Breast epithelium (tissue), 4 donors: ENCODE measurements at regions not wholly inside any gene's neighbourhood (a gene's known extent, or its start where the extent isn't known, plus 50 kb on each side); places are given as distances from the start of the nearest gene placed in this dataset.
"Not testable (repeated sequence)": the region's sequence is repeated elsewhere in the genome, so short reads cannot be mapped to it uniquely, and the experiment has no call there.

ENCODE experiments used
- DNase-seq, 2 donors: peaks; one replicate each; pipeline ENCODE4 v3.0.0-alpha.2; 2019; ENCODE audit warnings: low spot score in 2 of 2
- H3K27ac ChIP-seq, 2 donors: fragments of 200-600 bp; sonication (generic) in 1 of 2; one replicate each; pipeline ENCODE4 v1.5.1; 2016 to 2019; ENCODE audit warnings: mild to moderate bottlenecking in 1 of 2
- H3K27me3 ChIP-seq, 2 donors: fragments of 200-600 bp; sonication (generic) in 1 of 2; one replicate each; pipeline versions ENCODE4 v1.5.1 to v1.6.0; 2017 to 2019; ENCODE audit warnings: control low read depth in 1 of 2, mild to moderate bottlenecking in 1 of 2
- H3K36me3 ChIP-seq: fragments of 200-600 bp; one replicate; pipeline ENCODE4 v1.5.1; 2019
- H3K4me1 ChIP-seq, 2 donors: fragments of 200-600 bp; sonication (generic); one replicate each; pipeline ENCODE4 v1.5.1; 2016 to 2019; ENCODE audit warnings: control low read depth in 1 of 2
- H3K4me3 ChIP-seq, 3 donors: fragments of 200-600 bp; sonication (generic); 1 replicate in 2 of 3; 2 replicates in 1 of 3; pipeline ENCODE4 v1.5.1; 2016 to 2019; ENCODE audit warnings: mild to moderate bottlenecking in 3 of 3, moderate library complexity in 2 of 3
- H3K9me3 ChIP-seq, 2 donors: fragments of 200-600 bp; sonication (generic) in 1 of 2; one replicate each; pipeline ENCODE4 v1.5.1; 2016 to 2019; ENCODE audit warnings: control low read depth in 1 of 2
- CTCF ChIP-seq, 3 donors: fragments of 450-650 bp; IDR thresholded peaks; one replicate each; pipeline ENCODE4 v1.5.1; 2016 to 2017; ENCODE audit warnings: antibody characterized with exemption in 3 of 3, mild to moderate bottlenecking in 3 of 3, moderate library complexity in 3 of 3
- POLR2A ChIP-seq: fragments of 450-650 bp; IDR thresholded peaks from one replicate; pipeline ENCODE4 v1.6.1; 2016; ENCODE audit warnings: antibody characterized with exemption, mild to moderate bottlenecking, moderate library complexity
- POLR2AphosphoS5 ChIP-seq, 3 donors: sonication (generic); formaldehyde crosslinking; IDR thresholded peaks; one replicate each; pipeline ENCODE4 v1.6.1; 2017; ENCODE audit warnings: antibody characterized with exemption in 3 of 3
- intact Hi-C: fragments of 100-400 bp; cut with DNase I; formaldehyde crosslinking; loops from one replicate; pipeline ENCODE4 v1.15.1; 2023; ENCODE audit warnings: low total_unique reads

GRCh38 chr21:35559128-35559828 lies 501.0 kb downstream of the SETD4 start:
- H3K4me3 ChIP-seq, result no peak overlapping the region
- H3K9me3 ChIP-seq, result no peaks in the 10 kb centered on the region
- no peak overlapping the region for H3K27ac ChIP-seq
- DNase-seq, result no peak
- H3K36me3 ChIP-seq, result no peaks in the 10 kb centered on the region
- TF ChIP-seq POLR2AphosphoS5 (IDR thresholded peaks at IDR 0.05) (no peak), CTCF (IDR thresholded peaks at IDR 0.05) (no peak), POLR2A (no peak)
- H3K27me3 ChIP-seq, result no peaks in the 10 kb centered on the region
- no peaks in the 10 kb centered on the region for H3K4me1 ChIP-seq
- intact Hi-C loops, result no loop called here

- H3K9me3 ChIP-seq, result no peaks in the 10 kb centered on the region
- intact Hi-C loops, result no loop called here
- no peak for TF ChIP-seq POLR2AphosphoS5 (IDR thresholded peaks at IDR 0.05)
- no peak for TF ChIP-seq POLR2A
- TF ChIP-seq CTCF (IDR thresholded peaks at IDR 0.05), result no peak
- no peaks in the 10 kb centered on the region for H3K27me3 ChIP-seq
- no peaks in the 10 kb centered on the region for H3K4me1 ChIP-seq
- no peak overlapping the region for H3K4me3 ChIP-seq
- no peak overlapping the region for H3K27ac ChIP-seq
- no peak for DNase-seq
- no peaks in the 10 kb centered on the region for H3K36me3 ChIP-seq
Observed at GRCh38 chr21:35556536-35556935, 503.8 kb downstream of the SETD4 start.

- DNase-seq, H3K27me3 ChIP-seq, H3K36me3 ChIP-seq, H3K27ac ChIP-seq, H3K4me3 ChIP-seq, H3K4me1 ChIP-seq, H3K9me3 ChIP-seq, intact Hi-C loops: not testable (repeated sequence)
Observed at GRCh38 chr21:35552483-35552882, 503.4 kb upstream of the RUNX1 start.

GRCh38 chr21:35548904-35549615 lies 500.0 kb upstream of the RUNX1 start:
- H3K36me3 ChIP-seq, result no peaks in the 10 kb centered on the region
- no peak for DNase-seq
- no peak for TF ChIP-seq POLR2A
- TF ChIP-seq POLR2AphosphoS5 (IDR thresholded peaks at IDR 0.05), result no peak
- no peak for TF ChIP-seq CTCF (IDR thresholded peaks at IDR 0.05)
- H3K27ac ChIP-seq, result no peak overlapping the region
- no peak overlapping the region for H3K4me3 ChIP-seq
- no peaks in the 10 kb centered on the region for H3K27me3 ChIP-seq
- intact Hi-C loops, result no loop called here
- H3K4me1 ChIP-seq, result no peaks in the 10 kb centered on the region
- H3K9me3 ChIP-seq, result no peaks in the 10 kb centered on the region

GRCh38 chr21:35547946-35548774 lies 499.1 kb upstream of the RUNX1 start:
- no peak overlapping the region for H3K4me3 ChIP-seq

GRCh38 chr21:35543746-35544145 lies 494.6 kb upstream of the RUNX1 start:
- no peak for TF ChIP-seq POLR2AphosphoS5 (IDR thresholded peaks at IDR 0.05)
- TF ChIP-seq CTCF (IDR thresholded peaks at IDR 0.05), result no peak
- TF ChIP-seq POLR2A, result no peak
- no peak for DNase-seq
- no peaks in the 10 kb centered on the region for H3K36me3 ChIP-seq
- no peak overlapping the region for H3K4me3 ChIP-seq
- no peaks in the 10 kb centered on the region for H3K27me3 ChIP-seq
- H3K27ac ChIP-seq, result no peak overlapping the region
- H3K4me1 ChIP-seq, result no peaks in the 10 kb centered on the region
- intact Hi-C loops, result no loop called here
- H3K9me3 ChIP-seq, result no peaks in the 10 kb centered on the region

More at GRCh38 chr21:35547946-35548774, 499.1 kb upstream of the RUNX1 start:
- Histone ChIP-seq H3K36me3 (no peaks in the 10 kb centered on the region), H3K9me3 (no peaks in the 10 kb centered on the region), H3K27me3 (no peaks in the 10 kb centered on the region), H3K27ac (no peak overlapping the region), H3K4me1 (no peaks in the 10 kb centered on the region)
- DNase-seq, result no peak
- intact Hi-C loops, result no loop called here
- TF ChIP-seq POLR2A (no peak), POLR2AphosphoS5 (IDR thresholded peaks at IDR 0.05) (no peak)
